K562 (cell line): ENCODE measurements at regions not wholly inside any gene's neighbourhood (a gene's known extent, or its start where the extent isn't known, plus 50 kb on each side); places are given as distances from the start of the nearest gene placed in this dataset.
A peak's percentile ranks its signal among the peaks of the same experiment; 100 is the strongest.

Experiments
- CTCF ChIP-seq, 3 experiments: IDR thresholded peaks in 2 of 3; conservative IDR thresholded peaks in 1 of 3; 2 replicates each; pipeline ENCODE4 v1.5.1; 2011 to 2012; ENCODE audit warnings: low read length in 3 of 3, mild to moderate bottlenecking in 3 of 3, control low read depth in 2 of 3, improper control_type of control experiment in 1 of 3, inconsistent platforms in 1 of 3, low read depth in 1 of 3, mixed read lengths in 1 of 3, moderate library complexity in 1 of 3; ENCODE audit not compliant: insufficient read depth in 2 of 3
- EP300 ChIP-seq: IDR thresholded peaks from 2 replicates; pipeline ENCODE4 v1.6.1; 2012; ENCODE audit warnings: low read length, improper control_type of control experiment
- GTF2B ChIP-seq: IDR thresholded peaks from 2 replicates; pipeline ENCODE4 v1.6.1; 2011; ENCODE audit not compliant: insufficient read length; ENCODE audit errors: extremely low read depth
- MYC ChIP-seq, 2 experiments: fragments of 250-450 bp in 1 of 2; sonication (Bioruptor Pico) in 1 of 2; IDR thresholded peaks; 2 replicates each; pipeline versions ENCODE4 v1.5.1 to v1.6.1; 2012 to 2021; ENCODE audit warnings: low read depth in 2 of 2, borderline replicate concordance in 1 of 2, improper control_type of control experiment in 1 of 2, low read length in 1 of 2, mild to moderate bottlenecking in 1 of 2, moderate library complexity in 1 of 2
- NRF1 ChIP-seq, 2 experiments: fragments of 450-650 bp; IDR thresholded peaks in 1 of 2; conservative IDR thresholded peaks in 1 of 2; 2 replicates each; pipeline ENCODE4 v1.6.1; 2014; ENCODE audit warnings: mild to moderate bottlenecking in 2 of 2
- POLR2A ChIP-seq: fragments of 450-650 bp; conservative IDR thresholded peaks from 2 replicates; pipeline ENCODE4 v1.6.1; 2016
- TEAD4 ChIP-seq, 2 experiments: sonication (generic) in 1 of 2; formaldehyde crosslinking in 1 of 2; IDR thresholded peaks; 2 replicates each; pipeline versions ENCODE4 v1.6.1 to v1.8.0; 2012 to 2022; ENCODE audit warnings: borderline replicate concordance in 1 of 2, inconsistent platforms in 1 of 2, low read length in 1 of 2, mild to moderate bottlenecking in 1 of 2, missing genetic modification reagents in 1 of 2
- ZBTB1 ChIP-seq: sonication (generic); formaldehyde crosslinking; IDR thresholded peaks from 2 replicates; pipeline ENCODE4 v1.8.1; 2023; ENCODE audit warnings: missing genetic modification reagents, low read depth, mild to moderate bottlenecking, borderline replicate concordance
- ZBTB26 ChIP-seq: fragments of 450-650 bp; formaldehyde crosslinking; IDR thresholded peaks from 2 replicates; pipeline ENCODE4 v1.4.0; 2022; ENCODE audit warnings: missing genetic modification characterization
- ZNF24 ChIP-seq: fragments of 450-650 bp; IDR thresholded peaks from 2 replicates; pipeline ENCODE4 v1.6.1; 2016
- ZNF274 ChIP-seq: IDR thresholded peaks from 2 replicates; pipeline ENCODE4 v1.6.1; 2011; ENCODE audit warnings: low read depth, mild to moderate bottlenecking, low read length, moderate library complexity, borderline replicate concordance

GRCh38 chr2:105454801-105455485, 56.1 kb upstream of the FHL2 start:
- TF ChIP-seq EP300 (peak; percentile 22; the same call in 1 of the 2 replicates), CTCF (IDR thresholded peaks at IDR 0.05 in 2 of 3, conservative IDR thresholded peaks at IDR 0.05 in 1 of 3; ENCODE audit: insufficient read depth in 2 of 3, low read depth in 1 of 3, low read length in 3 of 3) (peak; percentile 69 to 81 (median 78)), GTF2B (no peak), ZBTB1 (CRISPR knock-in tag) (no peak), MYC (IDR thresholded peaks at IDR 0.05; ENCODE audit: low read depth, low read length) (peak; percentile 46; the same call in 1 of the 2 replicates), MYC (CRISPR knock-in tag; IDR thresholded peaks at IDR 0.05; ENCODE audit: borderline replicate concordance, low read depth) (no peak), ZBTB26 (CRISPR knock-in tag) (no peak), ZNF274 (no peak), ZNF24 (peak; percentile 55), POLR2A (no peak), NRF1 (conservative IDR thresholded peaks at IDR 0.05 in 1 of 2, IDR thresholded peaks at IDR 0.05 in 1 of 2) (no peak; a peak in 1 of 4 replicates), TEAD4 (IDR thresholded peaks at IDR 0.05; ENCODE audit: low read length) (no peak), TEAD4 (CRISPR knock-in tag; IDR thresholded peaks at IDR 0.05; ENCODE audit: borderline replicate concordance) (no peak)
